GM21529 (cell line): ENCODE measurements at regions not wholly inside any gene's neighbourhood (a gene's known extent, or its start where the extent isn't known, plus 50 kb on each side); places are given as distances from the start of the nearest gene placed in this dataset.

ENCODE experiments used
- ATAC-seq: cut with Tn5 transposase; IDR thresholded peaks from one replicate; pipeline ENCODE4 v1.9.1; 2021; ENCODE audit not compliant: unreplicated experiment

- ATAC-seq, result no peak
These were observed 919.9 kb upstream of the FLRT2 start for GRCh38 chr14:84610086-84610485.

GRCh38 chr14:84622357-84622756 lies 907.6 kb upstream of the FLRT2 start:
- no peak for ATAC-seq

GRCh38 chr14:84643446-84643845 lies 886.5 kb upstream of the FLRT2 start:
- no peak for ATAC-seq

GRCh38 chr14:84646786-84647500 lies 883.0 kb upstream of the FLRT2 start:
- no peak for ATAC-seq

GRCh38 chr14:84655014-84655413 lies 874.9 kb upstream of the FLRT2 start:
- no peak for ATAC-seq

GRCh38 chr14:84657911-84658310 lies 872.0 kb upstream of the FLRT2 start:
- ATAC-seq, result no peak

GRCh38 chr14:84670796-84671195 lies 859.1 kb upstream of the FLRT2 start:
- ATAC-seq, result no peak

- no peak for ATAC-seq
These were observed 858.2 kb upstream of the FLRT2 start for GRCh38 chr14:84671776-84672175.

GRCh38 chr14:84674636-84675035 lies 855.3 kb upstream of the FLRT2 start:
- ATAC-seq, result no peak

- no peak for ATAC-seq
These were observed 843.4 kb upstream of the FLRT2 start for GRCh38 chr14:84686550-84686949.

GRCh38 chr14:84688297-84689025 lies 841.5 kb upstream of the FLRT2 start:
- no peak for ATAC-seq

- ATAC-seq, result no peak
These were observed 835.8 kb upstream of the FLRT2 start for GRCh38 chr14:84694161-84694560.

GRCh38 chr14:84704601-84705000 lies 825.3 kb upstream of the FLRT2 start:
- no peak for ATAC-seq

- ATAC-seq, result no peak
These were observed 822.1 kb upstream of the FLRT2 start for GRCh38 chr14:84707830-84708229.

GRCh38 chr14:84708865-84709264 lies 821.1 kb upstream of the FLRT2 start:
- ATAC-seq, result no peak

GRCh38 chr14:84726471-84726870 lies 803.5 kb upstream of the FLRT2 start:
- ATAC-seq, result no peak

- ATAC-seq, result no peak
These were observed 780.6 kb upstream of the FLRT2 start for GRCh38 chr14:84749191-84749955.

GRCh38 chr14:84750284-84750683 lies 779.7 kb upstream of the FLRT2 start:
- no peak for ATAC-seq

GRCh38 chr14:84750763-84751554 lies 779.0 kb upstream of the FLRT2 start:
- no peak for ATAC-seq

GRCh38 chr14:84751745-84752144 lies 778.2 kb upstream of the FLRT2 start:
- ATAC-seq, result no peak

- no peak for ATAC-seq
These were observed 769.3 kb upstream of the FLRT2 start for GRCh38 chr14:84760489-84761126.
